ENCODE measurements at regions not wholly inside any gene's neighbourhood (a gene's known extent, or its start where the extent isn't known, plus 50 kb on each side); places are given as distances from the start of the nearest gene placed in this dataset.

- peaks cover 5% of the 10 kb centered on the region for H3K27me3 Mint-ChIP-seq (ENCODE audit: insufficient read depth, low read depth, poor library complexity)
These were observed 420.6 kb downstream of the SHQ1 start for GRCh38 chr3:72427624-72428023.

More at GRCh38 chr3:72427624-72428023, 420.6 kb downstream of the SHQ1 start:
- H3K4me3 Mint-ChIP-seq, result no peak overlapping the region
- Histone ChIP-seq H2AFZ (no peak overlapping the region), H3K9me2 (ENCODE audit: insufficient read depth) (no peaks in the 10 kb centered on the region), H3K27ac (ENCODE audit: low read depth) (no peak overlapping the region), H3K4me1 (ENCODE audit: insufficient read depth) (peaks cover 43% of the 10 kb centered on the region), H3K4me3 (no peak overlapping the region), H3K36me3 (ENCODE audit: insufficient read depth) (no peaks in the 10 kb centered on the region), H3K4me2 (peak overlapping the region; percentile 35), H3F3A (replicated peaks; ENCODE audit: low read depth) (no peaks in the 10 kb centered on the region), H3K79me2 (replicated peaks; ENCODE audit: insufficient read depth) (peaks cover 98% of the 10 kb centered on the region), H4K20me1 (replicated peaks; ENCODE audit: insufficient read depth) (peaks cover 74% of the 10 kb centered on the region), H3K27me3 (ENCODE audit: insufficient read depth) (no peaks in the 10 kb centered on the region)
- H3K4me1 Mint-ChIP-seq, result peaks cover 45% of the 10 kb centered on the region
- peak overlapping the region; percentile 58; the same call in 1 of the 2 replicates for H3K27ac Mint-ChIP-seq
- peaks cover 10% of the 10 kb centered on the region; the same call in 2 of the 3 replicates for H3K36me3 Mint-ChIP-seq (ENCODE audit: low read depth)
- no peak for TF ChIP-seq ZNF462 (CRISPR knock-in tag; IDR thresholded peaks at IDR 0.05)
- no peak for TF ChIP-seq CREB1 (CRISPR knock-in tag; IDR thresholded peaks at IDR 0.05; ENCODE audit: low read depth)
- TF ChIP-seq POLR2AphosphoS5 (IDR thresholded peaks at IDR 0.05; ENCODE audit: low read depth), result no peak
- TF ChIP-seq JUNB (IDR thresholded peaks at IDR 0.05; ENCODE audit: unreplicated experiment), result no peak
- no peak for TF ChIP-seq EZH2 (IDR thresholded peaks at IDR 0.05; ENCODE audit: low read depth, unreplicated experiment)
- TF ChIP-seq NANOG (IDR thresholded peaks at IDR 0.05; ENCODE audit: borderline replicate concordance), result no peak
- TF ChIP-seq ZNF331 (CRISPR knock-in tag; IDR thresholded peaks at IDR 0.05; ENCODE audit: low read depth), result no peak
- TF ChIP-seq REST (IDR thresholded peaks at IDR 0.05; ENCODE audit: unreplicated experiment), result no peak
- TF ChIP-seq ETS1 (IDR thresholded peaks at IDR 0.05), result no peak
- no peak for TF ChIP-seq STAT1 (IDR thresholded peaks at IDR 0.05; ENCODE audit: unreplicated experiment)
- DNase-seq (ENCODE audit: low spot score) (no peak), ATAC-seq (no peak)
- H3K9me3 Mint-ChIP-seq, result peaks cover 5% of the 10 kb centered on the region
